Pancreas (tissue), 10 donors: ENCODE measurements at regions not wholly inside any gene's neighbourhood (a gene's known extent, or its start where the extent isn't known, plus 50 kb on each side); places are given as distances from the start of the nearest gene placed in this dataset.
A peak's percentile ranks its signal among the peaks of the same experiment; 100 is the strongest.
"Not testable (repeated sequence)": the region's sequence is repeated elsewhere in the genome, so short reads cannot be mapped to it uniquely, and the experiment has no call there.

Experiments
- ATAC-seq, 4 donors: fragments of 200-7000 bp; cut with Tn5 transposase; one replicate each; pipeline versions ENCODE4 v1.8.0 to v1.9.1; 2020; ENCODE audit warnings: mild to moderate bottlenecking in 4 of 4, moderate library complexity in 4 of 4
- DNase-seq, 6 donors: peaks; one replicate each; pipeline ENCODE4 v3.0.0-alpha.2; 2020
- FAIRE-seq: peaks from 2 replicates; lab custom pipeline; 2012; peaks lifted over from hg19 to GRCh38; lab: Jason Lieb, UNC
- H3K27ac ChIP-seq, 4 donors: fragments of 200-600 bp; sonication (generic); 1 replicate in 3 of 4; 2 replicates in 1 of 4; pipeline versions ENCODE4 v1.5.0 to v1.8.0; 2020
- H3K27me3 ChIP-seq, 4 donors: fragments of 200-600 bp; one replicate each; pipeline ENCODE4 v1.8.0; 2021
- H3K36me3 ChIP-seq, 3 donors: fragments of 200-600 bp; sonication (generic) in 1 of 3; one replicate each; pipeline versions ENCODE4 v1.5.0 to v1.8.0; 2020 to 2021
- H3K4me1 ChIP-seq, 3 donors: fragments of 200-600 bp; one replicate each; pipeline ENCODE4 v1.8.0; 2021
- H3K4me3 ChIP-seq, 4 donors: fragments of 200-600 bp; sonication (generic) in 2 of 4; one replicate each; pipeline versions ENCODE4 v1.5.0 to v1.8.0; 2020 to 2021
- H3K9me3 ChIP-seq, 4 donors: fragments of 200-600 bp; one replicate each; pipeline ENCODE4 v1.8.0; 2021
- CTCF ChIP-seq, 4 donors: fragments of 200-600 bp; sonication (generic) in 3 of 4; IDR thresholded peaks; one replicate each; pipeline versions ENCODE4 v1.5.0 to v1.8.0; 2021; ENCODE audit warnings: antibody characterized with exemption in 4 of 4
- WGBS, 2 donors: extraction: QIAGEN DNeasy Blood & Tissue Kit; methylation state at CpG; one replicate each; pipeline ENCODE4 v1.1.7; 2013; 5-methylcytosine and 5-hydroxymethylcytosine counted together
- intact Hi-C, 3 donors: fragments of 100-400 bp; cut with DNase I; formaldehyde crosslinking; loops; one replicate each; pipeline versions ENCODE4 v1.11.1 to v1.14.2; 2022
- donor health status: healthy with polysubstance abuse.
- donor health status: DM: no; HTN: no; CAD: no; lungs with moderate emphysema.
- donor health status: DM: no; HTN: no; CAD: no.
- donor health status: control.
- donor health status: control.
- donor health status: Bipolar disorder and iron deficiency.
- donor health status: DM: yes; HTN: yes; CAD: no.
- donor health status: DM: no; HTN: no; CAD: no.
- donor health status: DM: no; HTN: no; CAD: no.
- donor health status: DM: yes; HTN: yes; CAD: no.

GRCh38 chr18:27301615-27302378 lies 116.7 kb upstream of the CHST9 start:
- Histone ChIP-seq H3K9me3 (no peaks in the 10 kb centered on the region), H3K27ac (no peak overlapping the region), H3K27me3 (no peaks in the 10 kb centered on the region), H3K36me3 (no peaks in the 10 kb centered on the region), H3K4me1 (no peaks in the 10 kb centered on the region), H3K4me3 (no peak overlapping the region)
- ATAC-seq (no peak), FAIRE-seq (no peak), DNase-seq (no peak)
- WGBS, 2 donors: 28 to 37% methylated on average over 5 of the region's 5 CpGs
- TF ChIP-seq CTCF (IDR thresholded peaks at IDR 0.05): no peak
- intact Hi-C loops: no loop called here

- Histone ChIP-seq H3K27ac (no peak overlapping the region), H3K4me1 (no peaks in the 10 kb centered on the region), H3K36me3 (no peaks in the 10 kb centered on the region), H3K9me3 (no peaks in the 10 kb centered on the region), H3K4me3 (no peak overlapping the region), H3K27me3 (no peaks in the 10 kb centered on the region)
- TF ChIP-seq CTCF (IDR thresholded peaks at IDR 0.05): peak in 2 of 4 donors; percentile 17 to 23
- intact Hi-C loops: no loop called here
- ATAC-seq (peak in 3 of 4 donors; percentile 58 to 74 (median 59)), DNase-seq (no peak), FAIRE-seq (no peak)
- 65 to 79% methylated on average over 4 of the region's 4 CpGs for WGBS, 2 donors
Measured at GRCh38 chr18:27298214-27298804, 113.2 kb upstream of the CHST9 start.

DNA sequence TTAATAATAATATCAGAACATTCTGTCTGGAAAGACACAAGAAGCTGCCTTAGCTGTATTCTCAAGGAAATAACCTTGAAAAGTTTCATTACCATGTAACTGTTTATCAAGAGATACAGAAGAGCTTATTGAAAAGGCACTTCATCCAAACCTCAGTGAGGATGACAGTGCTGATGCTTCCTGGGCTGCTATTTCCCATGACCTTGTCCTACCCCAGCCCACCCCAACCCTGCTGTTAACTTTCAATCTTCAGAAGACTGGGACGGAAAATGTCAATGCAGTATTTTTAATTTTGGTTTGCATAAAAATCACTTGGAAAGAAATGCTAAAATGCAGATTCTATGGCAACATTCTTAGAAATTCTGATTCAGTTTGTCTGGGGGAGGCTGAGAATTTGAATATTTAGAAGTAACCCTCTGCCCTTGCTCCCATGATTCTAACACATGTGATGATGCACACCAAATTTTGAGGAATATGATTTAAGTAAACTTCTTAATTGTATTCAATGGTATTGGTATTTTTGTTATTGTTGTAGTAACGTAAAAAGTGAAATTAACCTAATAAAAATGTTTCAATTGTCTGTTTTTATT lies 101.0 kb upstream of the CHST9 start:
- H3K27me3 ChIP-seq, DNase-seq, H3K4me1 ChIP-seq, H3K9me3 ChIP-seq, ATAC-seq, H3K36me3 ChIP-seq, H3K27ac ChIP-seq, FAIRE-seq, H3K4me3 ChIP-seq, intact Hi-C loops: not testable (repeated sequence)
- WGBS, 2 donors: 59 to 68% methylated on average over 2 of the region's 2 CpGs

GRCh38 chr18:27278131-27278530 lies 93.0 kb upstream of the CHST9 start:
- ATAC-seq (no peak), DNase-seq (no peak), FAIRE-seq (no peak)
- H3K4me3 ChIP-seq: no peak overlapping the region
- no peak overlapping the region for H3K27ac ChIP-seq
- no peaks in the 10 kb centered on the region for H3K4me1 ChIP-seq
- H3K9me3 ChIP-seq: no peaks in the 10 kb centered on the region
- H3K36me3 ChIP-seq: no peaks in the 10 kb centered on the region
- 54 to 56% methylated on average over 3 of the region's 3 CpGs for WGBS, 2 donors
- no peaks in the 10 kb centered on the region for H3K27me3 ChIP-seq
- no peak for TF ChIP-seq CTCF (IDR thresholded peaks at IDR 0.05)
- intact Hi-C loops: loop anchor here in 1 of 3 donors (10.0 kb wide), 1 partner anchor 253 kb away; no protein-coding TSS in a partner anchor

DNA sequence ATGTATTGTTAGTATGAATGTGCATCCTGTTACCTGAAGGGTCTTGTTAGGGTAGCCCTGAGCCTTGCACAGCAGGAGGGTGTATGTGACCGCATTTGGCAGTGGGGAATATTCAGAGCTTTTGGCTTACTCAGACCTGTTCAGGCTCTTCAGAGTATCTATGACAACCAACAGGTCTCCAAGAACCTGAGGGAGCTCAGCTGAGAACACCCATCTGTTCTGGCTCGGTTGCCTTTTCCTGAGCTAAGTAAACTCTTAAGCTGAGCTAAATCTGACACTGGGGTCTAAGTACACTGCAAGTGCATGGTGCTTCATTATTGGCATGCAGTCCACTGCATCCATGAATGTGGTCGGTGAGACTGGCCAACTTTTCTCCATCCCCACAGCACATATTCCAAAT lies 92.4 kb upstream of the CHST9 start:
- intact Hi-C loops: loop anchor here in 1 of 3 donors (10.0 kb wide), 1 partner anchor 253 kb away; no protein-coding TSS in a partner anchor
- no peaks in the 10 kb centered on the region for H3K36me3 ChIP-seq
- H3K4me3 ChIP-seq: no peak overlapping the region
- FAIRE-seq (no peak), DNase-seq (no peak), ATAC-seq (peak in 2 of 4 donors; percentile 55 to 67)
- WGBS, 2 donors: 66 to 80% methylated on average over 3 of the region's 3 CpGs
- no peak for TF ChIP-seq CTCF (IDR thresholded peaks at IDR 0.05)
- H3K27me3 ChIP-seq: no peaks in the 10 kb centered on the region
- H3K27ac ChIP-seq: no peak overlapping the region
- H3K4me1 ChIP-seq: no peaks in the 10 kb centered on the region
- H3K9me3 ChIP-seq: no peaks in the 10 kb centered on the region
